Neuronal stem cell (in vitro differentiated cells): ENCODE measurements at regions not wholly inside any gene's neighbourhood (a gene's known extent, or its start where the extent isn't known, plus 50 kb on each side); places are given as distances from the start of the nearest gene placed in this dataset.

Experiments
- DNase-seq: peaks from one replicate; pipeline ENCODE4 v3.0.0-alpha.2; 2013; ENCODE audit warnings: low spot score
- H2AFZ ChIP-seq: one replicate; pipeline ENCODE4 v1.6.1; 2013; ENCODE audit warnings: mild to moderate bottlenecking, low read length, inconsistent platforms
- H2AK5ac ChIP-seq: 2 replicates; pipeline ENCODE4 v1.6.1; 2013; ENCODE audit warnings: low read depth, mild to moderate bottlenecking, inconsistent platforms, low read length, moderate library complexity, mixed read lengths
- H2BK120ac ChIP-seq: 2 replicates; pipeline ENCODE4 v1.6.1; 2013; ENCODE audit warnings: low read depth, mild to moderate bottlenecking, inconsistent platforms, low read length, moderate library complexity, mixed read lengths
- H2BK12ac ChIP-seq: one replicate; pipeline ENCODE4 v1.6.1; 2013; ENCODE audit warnings: low read length, inconsistent platforms
- H2BK15ac ChIP-seq: 2 replicates; pipeline ENCODE4 v1.6.1; 2013; ENCODE audit warnings: mild to moderate bottlenecking, low read length, inconsistent platforms, mixed read lengths
- H2BK5ac ChIP-seq: one replicate; pipeline ENCODE4 v1.6.1; 2013; ENCODE audit warnings: inconsistent platforms, mild to moderate bottlenecking, low read length, moderate library complexity
- H3K14ac ChIP-seq: one replicate; pipeline ENCODE4 v1.6.1; 2013; ENCODE audit warnings: low read length, inconsistent platforms
- H3K18ac ChIP-seq: 2 replicates; pipeline ENCODE4 v1.6.1; 2013; ENCODE audit warnings: low read length, inconsistent platforms
- H3K23ac ChIP-seq: 2 replicates; pipeline ENCODE4 v1.6.1; 2013; ENCODE audit warnings: low read depth, mild to moderate bottlenecking, mixed read lengths, low read length, inconsistent platforms; ENCODE audit not compliant: poor library complexity
- H3K27ac ChIP-seq: replicated peaks from 3 replicates; pipeline ENCODE4 v1.5.1; 2013; ENCODE audit warnings: low read length, inconsistent platforms
- H3K27me3 ChIP-seq, 3 experiments: 2 replicates each; pipeline ENCODE4 v1.6.1; 2013; ENCODE audit warnings: low read length in 3 of 3, mild to moderate bottlenecking in 2 of 3, inconsistent platforms in 1 of 3, low read depth in 1 of 3, mixed read lengths in 1 of 3, moderate library complexity in 1 of 3; ENCODE audit not compliant: control insufficient read depth in 3 of 3, insufficient read depth in 3 of 3
- H3K36me3 ChIP-seq, 2 donors: replicated peaks in 1 of 2; 2 replicates each; pipeline ENCODE4 v1.6.1; 2013; ENCODE audit warnings: low read length in 2 of 2; ENCODE audit not compliant: control insufficient read depth in 2 of 2, insufficient read depth in 2 of 2
- H3K4ac ChIP-seq: 2 replicates; pipeline ENCODE4 v1.6.1; 2013; ENCODE audit warnings: inconsistent platforms, mild to moderate bottlenecking, low read length, moderate library complexity
- H3K4me1 ChIP-seq, 2 donors: 1 replicate in 1 of 2; 2 replicates in 1 of 2; pipeline ENCODE4 v1.6.1; 2013; ENCODE audit warnings: low read length in 2 of 2, low read depth in 1 of 2; ENCODE audit not compliant: control insufficient read depth in 2 of 2, insufficient read depth in 1 of 2
- H3K4me2 ChIP-seq: one replicate; pipeline ENCODE4 v1.6.1; 2013; ENCODE audit warnings: mild to moderate bottlenecking, low read length, inconsistent platforms; ENCODE audit not compliant: insufficient read depth, poor library complexity, severe bottlenecking
- H3K4me3 ChIP-seq, 2 donors: 2 replicates each; pipeline ENCODE4 v1.5.1; 2013; ENCODE audit warnings: low read length in 2 of 2, mild to moderate bottlenecking in 2 of 2, inconsistent platforms in 1 of 2, moderate library complexity in 1 of 2
- H3K79me1 ChIP-seq: one replicate; pipeline ENCODE4 v1.6.1; 2013; ENCODE audit warnings: low read depth, mild to moderate bottlenecking, inconsistent platforms, low read length, moderate library complexity
- H3K9ac ChIP-seq: one replicate; pipeline ENCODE4 v1.6.1; 2013; ENCODE audit warnings: mild to moderate bottlenecking, low read depth, low read length, inconsistent platforms; ENCODE audit not compliant: poor library complexity
- H3K9me3 ChIP-seq, 2 donors: replicated peaks in 1 of 2; 2 replicates each; pipeline versions ENCODE3 to v1.6.1; 2013; ENCODE audit warnings: low read length in 2 of 2, mild to moderate bottlenecking in 2 of 2, inconsistent platforms in 1 of 2, low read depth in 1 of 2, mixed read lengths in 1 of 2, moderate library complexity in 1 of 2; ENCODE audit not compliant: control insufficient read depth in 2 of 2, insufficient read depth in 1 of 2
- H4K8ac ChIP-seq: one replicate; pipeline ENCODE4 v1.6.1; 2013; ENCODE audit warnings: low read depth, mild to moderate bottlenecking, inconsistent platforms, low read length, moderate library complexity
- H4K91ac ChIP-seq: one replicate; pipeline ENCODE4 v1.6.1; 2013; ENCODE audit warnings: low read length, low read depth, mild to moderate bottlenecking, inconsistent platforms; ENCODE audit not compliant: poor library complexity
- WGBS, 2 donors: extraction: QIAGEN DNeasy Blood & Tissue Kit; methylation state at CpG; one replicate each; pipeline ENCODE4 v1.1.7; 2013; ENCODE audit warnings: missing lambda C conversion rate in 2 of 2, mixed read lengths in 1 of 2; ENCODE audit not compliant: insufficient read length in 2 of 2, insufficient replicate concordance in 1 of 2; ENCODE audit errors: extremely low coverage in 2 of 2; 5-methylcytosine and 5-hydroxymethylcytosine counted together

GRCh38 chr11:69920345-69921127, 101.3 kb upstream of the FGF3 start:
- no peak for DNase-seq
- Histone ChIP-seq H3K23ac (peak overlapping the region; percentile 49), H3K14ac (no peak overlapping the region), H2AK5ac (peak overlapping the region; percentile 93), H3K4me1 (peaks cover 0 to 4% of the 10 kb centered on the region in 2 donors), H2AFZ (no peak overlapping the region), H3K27me3 (peaks cover 0 to 19% (median 19%) of the 10 kb centered on the region in 3 experiments), H3K36me3 (no peaks in the 10 kb centered on the region), H4K91ac (no peak overlapping the region), H3K4me3 (no peak overlapping the region), H2BK5ac (peak overlapping the region; percentile 17), H3K4ac (no peak overlapping the region), H2BK15ac (no peak overlapping the region), H3K9ac (no peak overlapping the region), H3K4me2 (no peak overlapping the region), H4K8ac (no peak overlapping the region), H2BK12ac (no peak overlapping the region), H2BK120ac (no peak overlapping the region), H3K79me1 (no peaks in the 10 kb centered on the region), H3K9me3 (no peaks in the 10 kb centered on the region), H3K27ac (no peak overlapping the region), H3K18ac (peak overlapping the region; percentile 61)
- WGBS, 2 donors, result no CpG with 5 or more reads among the region's 16 CpGs

DNA sequence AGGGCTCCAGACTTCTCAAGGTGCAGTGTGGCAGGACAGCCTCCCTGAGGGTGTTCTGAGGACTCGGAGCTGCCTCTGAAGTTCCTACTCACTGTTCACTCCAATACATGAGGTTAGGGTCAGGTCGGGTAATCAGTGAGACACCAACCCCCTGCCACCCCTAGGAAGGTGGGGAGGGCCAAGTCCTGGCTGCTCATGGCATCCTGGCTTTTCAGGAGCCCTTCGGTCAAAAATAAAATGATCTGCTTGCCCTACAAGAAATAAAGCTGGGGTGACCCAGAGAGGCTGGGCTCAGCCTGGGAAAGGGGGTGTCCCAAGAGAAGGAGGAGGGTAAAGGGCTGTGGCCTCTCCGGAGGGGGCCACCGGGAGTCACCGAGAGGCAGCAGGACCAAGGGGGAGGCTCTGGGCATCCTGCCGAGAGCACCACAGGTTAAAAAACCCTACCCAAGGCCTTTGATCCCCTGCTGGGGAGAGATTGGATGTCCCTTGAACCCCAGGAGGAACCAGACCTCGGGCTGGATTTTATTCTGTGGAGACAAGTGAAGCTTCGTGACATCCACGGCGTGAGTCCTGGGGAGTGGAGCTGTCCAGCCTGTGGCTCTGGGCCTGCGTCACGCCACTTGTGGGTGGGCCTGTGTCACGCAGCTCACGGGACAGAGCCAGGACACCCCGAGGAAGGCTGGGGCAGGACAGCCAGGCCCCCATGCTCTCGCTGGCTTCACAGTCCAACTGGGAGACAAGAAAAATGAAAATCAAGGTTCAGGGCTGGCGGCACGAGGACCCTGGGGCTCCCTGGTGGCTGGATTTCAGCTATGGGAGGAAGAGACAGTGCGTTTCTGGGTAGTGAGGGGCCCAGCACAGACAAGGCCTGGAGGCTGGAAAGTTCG, 102.2 kb upstream of the FGF3 start:
- Histone ChIP-seq H3K9me3 (no peaks in the 10 kb centered on the region), H3K27ac (no peak overlapping the region), H4K91ac (no peak overlapping the region), H2AFZ (no peak overlapping the region), H2AK5ac (peak overlapping the region; percentile 93), H3K4me1 (peaks cover 0 to 4% of the 10 kb centered on the region in 2 donors), H3K23ac (peak overlapping the region; percentile 90), H3K18ac (peak overlapping the region; percentile 87), H3K4me3 (peak overlapping the region in 1 of 2 donors; percentile 28), H2BK12ac (peak overlapping the region; percentile 49), H3K36me3 (no peaks in the 10 kb centered on the region), H2BK15ac (peak overlapping the region; percentile 86), H3K4ac (no peak overlapping the region), H3K4me2 (no peak overlapping the region), H3K79me1 (no peaks in the 10 kb centered on the region), H3K9ac (peak overlapping the region; percentile 3), H4K8ac (peak overlapping the region; percentile 72), H3K14ac (no peak overlapping the region), H3K27me3 (peaks cover 0 to 19% (median 19%) of the 10 kb centered on the region in 3 experiments), H2BK5ac (peak overlapping the region; percentile 17), H2BK120ac (no peak overlapping the region)
- no peak for DNase-seq
- WGBS, 2 donors, result no CpG with 5 or more reads among the region's 21 CpGs

GRCh38 chr11:69922015-69922595, 102.9 kb upstream of the FGF3 start:
- Histone ChIP-seq H3K4me3 (no peak overlapping the region), H3K36me3 (no peaks in the 10 kb centered on the region), H3K9me3 (no peaks in the 10 kb centered on the region), H4K8ac (peak overlapping the region; percentile 72), H3K14ac (no peak overlapping the region), H3K4me1 (peaks cover 0 to 4% of the 10 kb centered on the region in 2 donors), H3K27me3 (peaks cover 0 to 21% (median 17%) of the 10 kb centered on the region in 3 experiments), H2AFZ (no peak overlapping the region), H3K79me1 (no peaks in the 10 kb centered on the region), H3K9ac (no peak overlapping the region), H3K4me2 (no peak overlapping the region), H2BK12ac (peak overlapping the region; percentile 78), H4K91ac (no peak overlapping the region), H2AK5ac (peak overlapping the region; percentile 93), H3K18ac (peak overlapping the region; percentile 87), H2BK5ac (no peak overlapping the region), H2BK120ac (no peak overlapping the region), H3K27ac (no peak overlapping the region), H2BK15ac (peak overlapping the region; percentile 86), H3K23ac (peak overlapping the region; percentile 23), H3K4ac (no peak overlapping the region)
- DNase-seq, result no peak
- WGBS, 2 donors, result no CpG with 5 or more reads among the region's 17 CpGs
